Superior temporal gyrus (tissue), 1 donor: ENCODE measurements at regions not wholly inside any gene's neighbourhood (a gene's known extent, or its start where the extent isn't known, plus 50 kb on each side); places are given as distances from the start of the nearest gene placed in this dataset.

Experiments
- DNase-seq: peaks from one replicate; pipeline ENCODE4 v3.0.0-alpha.2; 2016; ENCODE audit errors: extremely low spot score

DNA sequence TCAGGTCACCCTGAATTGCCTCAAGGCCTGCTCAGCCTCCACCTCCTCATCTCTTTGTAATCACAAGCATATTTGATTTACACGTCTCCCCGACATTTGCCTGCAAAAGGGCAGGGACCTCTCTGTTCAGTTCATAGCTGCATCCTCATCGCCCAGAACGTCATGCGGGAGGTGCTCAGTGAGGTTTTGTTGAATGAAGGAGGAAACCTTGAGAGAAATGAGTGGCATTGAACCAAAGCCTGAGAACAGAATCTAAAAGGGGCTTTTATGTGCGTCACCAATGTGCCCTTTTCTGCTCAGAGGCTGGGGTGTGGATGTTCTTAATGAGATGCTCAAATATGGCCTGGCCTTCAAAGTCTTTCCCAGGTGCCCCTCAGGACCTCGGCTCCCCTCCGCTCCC is 50.0 kb upstream of the LHX5 start:
- DNase-seq: no peak
